SU-DHL-6 (cell line): ENCODE measurements at regions not wholly inside any gene's neighbourhood (a gene's known extent, or its start where the extent isn't known, plus 50 kb on each side); places are given as distances from the start of the nearest gene placed in this dataset.

Experiments
- EZH2phosphoT487 ChIP-seq: fragments of 200-600 bp; sonication (generic), shearing (Covaris generic); conservative IDR thresholded peaks from 2 replicates; pipeline ENCODE4 v1.6.1; 2018; ENCODE audit warnings: mild to moderate bottlenecking, antibody characterized with exemption, low read length, moderate library complexity, mixed read lengths
- TF ChIP-seq, protein P1 (sequence below): fragments of 200-600 bp; sonication (generic); IDR thresholded peaks from one replicate; pipeline ENCODE4 v1.5.1; 2017; ENCODE audit warnings: antibody characterized with exemption, mild to moderate bottlenecking, low read length, moderate library complexity; ENCODE audit not compliant: insufficient read depth, poor library complexity, severe bottlenecking

DNA sequence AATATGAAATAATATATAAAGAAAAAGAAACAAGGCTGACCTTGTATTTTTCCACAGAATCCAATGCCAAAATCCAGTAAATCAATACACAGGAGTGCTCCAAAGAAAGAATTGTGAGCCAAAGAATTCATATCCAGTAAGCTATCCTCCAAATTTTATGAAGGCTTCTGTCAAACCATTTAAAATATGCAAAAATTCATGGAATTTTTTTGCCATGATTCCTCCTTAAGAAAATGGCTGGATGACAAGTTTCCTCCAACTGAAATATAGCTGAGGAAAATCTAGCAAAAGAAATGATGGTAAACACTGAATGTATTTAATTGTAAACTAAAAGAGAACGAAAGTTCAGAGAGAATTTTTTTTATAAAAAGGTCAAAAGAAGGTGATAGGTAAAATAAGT is 290.3 kb downstream of the UBE3D start:
- TF ChIP-seq, protein P1, sequence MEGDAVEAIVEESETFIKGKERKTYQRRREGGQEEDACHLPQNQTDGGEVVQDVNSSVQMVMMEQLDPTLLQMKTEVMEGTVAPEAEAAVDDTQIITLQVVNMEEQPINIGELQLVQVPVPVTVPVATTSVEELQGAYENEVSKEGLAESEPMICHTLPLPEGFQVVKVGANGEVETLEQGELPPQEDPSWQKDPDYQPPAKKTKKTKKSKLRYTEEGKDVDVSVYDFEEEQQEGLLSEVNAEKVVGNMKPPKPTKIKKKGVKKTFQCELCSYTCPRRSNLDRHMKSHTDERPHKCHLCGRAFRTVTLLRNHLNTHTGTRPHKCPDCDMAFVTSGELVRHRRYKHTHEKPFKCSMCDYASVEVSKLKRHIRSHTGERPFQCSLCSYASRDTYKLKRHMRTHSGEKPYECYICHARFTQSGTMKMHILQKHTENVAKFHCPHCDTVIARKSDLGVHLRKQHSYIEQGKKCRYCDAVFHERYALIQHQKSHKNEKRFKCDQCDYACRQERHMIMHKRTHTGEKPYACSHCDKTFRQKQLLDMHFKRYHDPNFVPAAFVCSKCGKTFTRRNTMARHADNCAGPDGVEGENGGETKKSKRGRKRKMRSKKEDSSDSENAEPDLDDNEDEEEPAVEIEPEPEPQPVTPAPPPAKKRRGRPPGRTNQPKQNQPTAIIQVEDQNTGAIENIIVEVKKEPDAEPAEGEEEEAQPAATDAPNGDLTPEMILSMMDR: no peak
- no peak for TF ChIP-seq EZH2phosphoT487
